GM18502 (cell line): ENCODE measurements at regions not wholly inside any gene's neighbourhood (a gene's known extent, or its start where the extent isn't known, plus 50 kb on each side); places are given as distances from the start of the nearest gene placed in this dataset.
"Not testable (repeated sequence)": the region's sequence is repeated elsewhere in the genome, so short reads cannot be mapped to it uniquely, and the experiment has no call there.

ENCODE experiments used
- ATAC-seq: cut with Tn5 transposase; IDR thresholded peaks from one replicate; pipeline ENCODE4 v1.9.1; 2021; ENCODE audit warnings: mild to moderate bottlenecking; ENCODE audit not compliant: unreplicated experiment, poor library complexity

- ATAC-seq, result no peak
These were observed 81.0 kb upstream of the TLE4 start for GRCh38 chr9:79490657-79491248.

- ATAC-seq, result no peak
These were observed 79.4 kb upstream of the TLE4 start for GRCh38 chr9:79492092-79493009.

GRCh38 chr9:79500196-79500864 is 71.4 kb upstream of the TLE4 start:
- ATAC-seq, result not testable (repeated sequence)

GRCh38 chr9:79501546-79501945 is 70.2 kb upstream of the TLE4 start:
- ATAC-seq, result no peak

- no peak for ATAC-seq
These were observed 64.0 kb upstream of the TLE4 start for GRCh38 chr9:79507801-79508200.

GRCh38 chr9:79512251-79512650 is 59.5 kb upstream of the TLE4 start:
- no peak for ATAC-seq
